GM18511 (cell line): ENCODE measurements at regions not wholly inside any gene's neighbourhood (a gene's known extent, or its start where the extent isn't known, plus 50 kb on each side); places are given as distances from the start of the nearest gene placed in this dataset.

Experiments used
- ATAC-seq: cut with Tn5 transposase; IDR thresholded peaks from one replicate; pipeline ENCODE4 v1.9.1; 2021; ENCODE audit warnings: mild to moderate bottlenecking, moderate library complexity; ENCODE audit not compliant: unreplicated experiment

GRCh38 chr20:11728937-11729336, 188.8 kb upstream of the BTBD3 start:
- ATAC-seq: no peak

DNA sequence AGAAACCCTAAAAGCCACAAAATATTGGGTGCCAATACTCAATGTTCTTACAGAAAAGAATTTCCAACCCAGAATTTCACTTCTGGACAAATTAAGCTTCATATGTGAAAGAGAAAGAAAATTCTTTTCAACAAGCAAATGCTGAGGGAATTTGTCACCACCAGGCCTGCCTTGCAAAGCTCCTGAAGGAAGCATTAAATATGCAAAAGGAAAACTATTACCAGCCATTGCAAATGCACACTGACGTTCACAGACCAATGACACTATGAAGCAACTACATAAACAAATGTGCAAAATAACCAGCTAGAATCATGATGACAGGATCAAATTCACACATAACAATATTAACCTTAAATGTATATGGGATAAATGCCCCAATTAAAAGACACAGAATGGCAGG, 187.9 kb upstream of the BTBD3 start:
- ATAC-seq: no peak

DNA sequence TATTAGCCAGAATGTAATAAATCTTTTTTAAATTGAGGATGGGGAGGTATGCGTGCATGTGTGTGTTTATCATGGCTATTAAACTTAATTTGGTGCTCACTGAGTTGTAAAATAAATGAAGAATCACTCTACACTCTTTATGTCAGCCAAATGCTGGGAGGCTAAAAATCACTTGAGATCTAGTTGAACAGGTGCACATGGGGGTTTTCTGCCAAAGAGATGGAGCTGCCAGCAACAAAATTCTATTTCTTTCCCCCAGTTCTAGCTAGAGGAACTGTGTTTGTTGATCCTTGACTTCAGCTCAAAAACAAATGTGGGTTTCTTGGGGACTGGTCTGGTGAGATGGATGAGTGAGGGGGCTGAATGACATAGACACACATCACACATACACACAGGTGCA, 183.3 kb upstream of the BTBD3 start:
- ATAC-seq: no peak

DNA sequence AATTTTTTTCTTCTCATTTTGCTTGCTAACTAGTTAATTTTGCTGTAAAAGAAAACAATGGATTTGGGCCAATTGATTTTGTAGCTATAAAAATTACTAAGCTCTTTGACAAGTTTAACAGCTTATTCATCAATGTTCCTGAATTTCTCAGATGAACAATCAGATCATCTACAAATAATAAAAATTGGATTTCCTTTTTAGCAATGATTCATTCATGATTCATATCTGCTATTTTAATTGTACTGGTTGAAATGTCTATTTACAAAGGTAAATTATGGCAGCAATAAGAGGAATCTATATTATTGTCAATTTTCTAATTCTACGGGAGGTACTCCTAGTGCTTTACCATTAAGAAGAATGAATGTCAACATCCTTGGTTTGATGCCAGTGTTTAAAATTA, 178.8 kb upstream of the BTBD3 start:
- no peak for ATAC-seq

GRCh38 chr20:11740975-11741374, 176.7 kb upstream of the BTBD3 start:
- no peak for ATAC-seq

GRCh38 chr20:11745145-11745544, 172.5 kb upstream of the BTBD3 start:
- ATAC-seq: no peak

- ATAC-seq: no peak
Measured at GRCh38 chr20:11748436-11748835, 169.3 kb upstream of the BTBD3 start.

DNA sequence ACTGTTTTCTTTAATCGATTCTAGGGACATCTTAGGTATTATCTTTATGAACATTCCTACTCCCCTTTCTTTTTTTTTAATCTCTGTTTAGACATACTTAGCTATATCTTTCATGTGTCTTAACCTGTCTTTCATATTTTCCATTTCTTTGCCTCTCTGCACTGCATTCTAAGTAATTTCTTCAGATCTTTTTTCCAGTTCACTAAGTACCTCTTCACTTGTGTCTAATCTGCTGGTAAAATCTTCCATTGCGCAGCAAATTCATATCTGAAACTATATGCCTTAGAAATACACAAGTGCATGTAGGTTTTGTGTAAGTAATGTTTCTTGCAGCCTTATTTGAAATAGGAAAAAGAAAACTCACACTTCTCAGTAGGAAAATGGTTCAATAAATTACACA, 165.4 kb upstream of the BTBD3 start:
- ATAC-seq: no peak

DNA sequence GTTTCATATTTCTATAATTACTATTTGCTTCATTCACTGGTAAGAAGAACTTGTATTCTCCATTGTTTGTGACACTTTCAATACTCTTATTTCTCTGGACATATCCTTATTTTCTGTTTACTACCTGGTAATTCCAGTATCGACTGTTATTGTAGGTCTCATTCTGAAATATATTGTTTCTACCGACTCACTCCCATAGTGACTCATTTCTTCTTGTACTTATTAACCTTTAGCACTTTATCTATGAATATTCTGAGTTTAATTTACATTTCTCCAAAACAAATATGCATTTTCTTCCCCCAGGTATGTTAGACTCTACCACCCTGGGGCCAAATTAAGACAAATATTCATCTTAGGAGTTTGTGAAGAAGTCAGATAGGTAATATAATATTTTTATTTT, 164.5 kb upstream of the BTBD3 start:
- ATAC-seq: no peak

- ATAC-seq: no peak
Measured at GRCh38 chr20:11754451-11754850, 163.2 kb upstream of the BTBD3 start.

DNA sequence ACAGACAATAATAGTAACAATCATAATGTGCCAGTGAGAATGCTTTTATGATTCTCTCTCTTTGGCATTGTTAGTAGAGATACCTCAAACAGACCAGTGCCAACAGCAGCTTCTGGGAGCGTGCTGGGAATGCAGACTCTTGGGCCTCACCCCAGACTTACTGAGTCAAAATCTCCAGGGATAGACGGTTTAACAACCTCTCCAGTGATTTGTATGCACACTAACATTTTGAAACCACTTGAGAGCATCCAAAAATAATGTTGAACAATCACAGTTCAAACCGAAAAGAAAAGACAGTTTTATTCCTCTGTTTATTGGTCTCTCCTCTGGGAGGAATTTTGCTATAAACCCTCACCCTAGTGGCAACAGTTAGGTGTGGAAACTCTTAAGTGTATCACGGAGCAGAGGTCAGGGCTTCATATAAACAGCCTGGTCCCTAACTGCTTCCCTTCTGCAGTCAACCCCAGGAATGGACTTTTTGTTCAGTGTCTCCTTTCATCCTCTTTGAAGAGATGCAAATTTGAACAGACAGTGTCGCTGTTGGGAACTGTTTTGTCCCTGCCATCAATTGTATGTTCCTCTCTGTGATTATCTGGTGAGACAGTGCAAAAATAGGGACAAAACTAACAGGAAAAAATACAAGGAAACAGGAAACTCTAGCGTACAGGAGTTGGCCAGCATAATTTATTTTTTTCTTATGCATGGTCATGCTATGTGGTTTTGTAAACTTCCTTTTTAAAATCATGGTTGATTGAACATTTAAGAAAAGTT, 162.4 kb upstream of the BTBD3 start:
- no peak for ATAC-seq

DNA sequence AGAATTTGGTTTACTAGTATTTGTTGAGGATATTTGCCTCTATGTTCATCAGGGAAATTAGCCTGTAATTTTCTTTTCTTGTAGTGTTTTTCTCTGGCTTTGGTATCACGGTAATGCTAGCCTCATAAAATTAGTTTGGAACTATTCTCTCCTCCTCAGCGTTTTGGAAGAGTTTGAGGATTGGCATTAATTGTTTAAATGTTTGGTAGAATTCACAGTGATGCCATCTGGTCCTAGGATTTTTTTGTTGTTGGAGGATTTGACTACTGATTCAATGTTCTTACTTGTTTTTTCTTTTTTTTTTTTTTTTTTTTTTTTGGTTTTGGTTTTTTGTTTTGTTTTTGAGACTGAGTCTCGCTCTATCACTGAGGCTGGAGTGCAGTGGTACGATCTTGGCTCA, 156.2 kb upstream of the BTBD3 start:
- ATAC-seq: no peak

DNA sequence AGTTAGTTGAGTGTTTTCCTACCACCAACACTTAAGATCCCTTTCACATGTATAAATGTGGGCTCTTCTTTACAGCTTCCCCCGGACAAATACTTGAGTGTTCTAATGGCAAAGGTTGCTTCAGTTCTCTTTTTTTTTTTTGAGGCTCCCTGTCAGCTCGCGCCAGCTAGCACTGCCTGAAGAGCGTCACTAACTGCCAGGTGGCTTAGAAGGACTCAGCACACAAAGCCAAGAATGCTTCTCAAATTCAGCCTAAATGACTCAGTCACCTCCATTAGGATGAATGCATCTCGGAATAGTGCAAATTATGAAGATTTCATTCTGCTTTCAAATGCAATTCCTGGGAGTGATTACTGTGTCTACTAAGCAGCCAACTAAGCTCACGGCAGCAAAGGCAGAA, 150.7 kb upstream of the BTBD3 start:
- ATAC-seq: no peak

GRCh38 chr20:11769825-11770224, 147.9 kb upstream of the BTBD3 start:
- ATAC-seq: no peak

DNA sequence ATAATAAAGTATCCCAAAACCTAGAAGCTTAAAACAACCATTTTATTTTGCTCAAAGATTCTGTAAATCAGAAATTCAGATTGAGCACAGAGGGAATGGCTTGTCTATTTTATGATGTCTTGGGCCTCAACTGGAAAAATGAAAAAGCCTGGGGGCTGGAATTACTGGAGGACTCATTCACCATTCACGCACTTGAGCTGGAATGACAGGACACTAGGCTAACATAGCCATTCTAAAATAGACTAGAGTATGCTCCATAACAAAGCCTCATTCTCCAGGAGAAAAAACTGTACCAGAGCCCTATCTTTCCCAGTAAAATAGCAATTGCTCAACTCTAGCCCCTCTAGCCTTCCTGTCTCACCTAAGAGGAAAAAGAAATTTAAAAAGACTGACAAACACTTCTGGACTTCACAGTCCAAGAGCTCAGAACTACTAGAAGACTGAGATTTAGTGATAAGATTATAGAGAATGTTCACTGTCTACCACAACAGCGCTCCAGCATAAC, 145.4 kb upstream of the BTBD3 start:
- ATAC-seq: no peak

DNA sequence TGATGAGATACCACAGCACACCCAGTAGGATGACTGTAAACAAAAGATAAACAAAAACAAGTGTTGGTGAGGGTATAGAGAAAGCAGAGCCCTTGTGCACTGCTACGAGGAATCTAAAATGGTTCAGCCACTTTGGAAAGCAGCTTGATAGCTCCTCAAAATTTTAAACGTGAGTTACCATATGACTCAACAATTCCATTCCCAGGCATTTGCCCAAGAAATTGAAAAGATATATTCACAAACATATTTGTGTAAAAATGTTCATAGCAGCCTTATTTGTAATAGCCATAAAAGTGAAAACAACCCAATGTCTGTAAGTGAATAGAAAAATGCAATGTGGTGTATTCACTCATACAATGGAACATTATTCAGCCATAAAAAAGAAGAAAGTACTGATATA, 141.0 kb upstream of the BTBD3 start:
- ATAC-seq: no peak

DNA sequence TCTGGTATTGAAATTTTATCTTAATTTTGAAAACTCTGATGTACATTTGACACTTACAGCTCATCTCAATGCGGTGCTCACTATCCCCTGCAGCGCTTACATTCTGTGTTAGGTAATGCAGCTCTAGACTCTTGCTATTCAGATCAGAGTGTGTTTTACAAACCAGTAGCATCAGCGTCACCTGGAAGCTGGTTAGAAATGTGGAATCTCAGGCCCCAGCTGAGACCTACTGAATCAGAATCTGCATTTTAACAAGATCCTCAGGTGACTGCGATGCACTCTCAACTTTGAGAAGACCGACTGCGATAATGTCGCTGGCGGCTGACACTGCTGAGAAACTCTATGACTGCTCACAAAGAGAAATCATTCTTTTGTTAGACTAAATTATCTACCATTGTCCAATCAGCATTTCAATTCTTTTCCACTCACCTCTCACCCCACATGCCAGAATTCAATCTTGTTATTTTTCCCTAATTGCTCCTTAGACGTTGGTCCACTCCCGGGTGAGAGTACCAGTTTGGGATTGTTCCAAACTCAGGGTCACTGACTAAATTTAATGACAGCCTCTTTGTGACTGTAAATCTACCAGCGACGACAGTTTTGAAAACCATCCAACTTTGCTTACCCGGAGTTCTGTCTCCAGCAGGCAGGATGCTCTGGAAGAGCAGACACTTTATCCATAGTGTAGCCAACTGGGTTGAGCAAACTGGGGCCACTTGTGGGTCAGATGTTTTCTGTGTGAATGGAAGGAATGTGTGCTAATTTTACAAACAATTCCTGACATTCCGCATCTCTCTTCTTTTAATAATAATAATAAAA, 140.1 kb upstream of the BTBD3 start:
- no peak for ATAC-seq

DNA sequence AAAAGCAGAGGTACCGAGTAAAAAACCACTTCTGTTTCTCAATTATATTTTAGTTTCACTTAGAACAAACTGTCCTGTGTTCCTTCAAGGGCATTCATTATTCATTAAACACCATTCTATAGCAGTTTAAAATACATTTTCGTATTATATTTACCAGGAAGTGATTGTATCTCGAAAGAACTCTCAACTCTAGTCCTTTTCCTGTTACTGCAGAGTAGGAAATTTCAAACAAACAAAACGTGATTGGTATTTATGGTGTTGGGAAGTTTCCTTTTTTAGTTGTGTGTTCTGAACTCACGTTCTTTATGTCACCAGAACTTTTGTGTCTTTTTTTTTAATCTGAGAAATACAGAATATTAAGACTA, 139.5 kb upstream of the BTBD3 start:
- ATAC-seq: no peak

DNA sequence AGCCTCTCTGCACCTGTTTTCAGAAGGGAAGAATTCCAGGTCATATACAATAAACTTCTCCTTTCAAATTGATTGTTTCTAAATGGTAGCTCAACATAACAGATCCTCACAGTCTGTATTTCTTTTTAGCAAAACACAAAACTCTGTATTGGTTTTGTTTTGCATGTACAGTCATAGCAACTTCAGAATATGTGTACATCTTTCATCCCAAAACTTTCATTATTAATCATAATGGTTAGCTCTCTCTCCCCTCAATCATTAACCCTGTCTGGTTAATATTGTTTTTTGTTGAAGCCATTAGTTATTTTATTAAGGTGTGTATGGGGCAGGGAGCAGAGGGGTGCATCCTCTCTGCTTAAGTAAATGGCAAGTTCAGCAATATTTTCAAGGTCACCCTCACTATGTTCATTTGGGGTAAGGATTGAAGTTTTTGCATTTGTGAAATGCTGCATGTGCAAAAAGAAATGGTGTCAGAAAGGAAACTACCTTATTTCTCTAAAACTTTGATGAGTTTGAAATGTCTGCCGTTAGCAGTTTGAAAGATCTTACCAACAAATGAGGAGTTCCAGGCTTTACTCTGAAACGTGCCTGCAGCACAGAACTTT, 136.8 kb upstream of the BTBD3 start:
- no peak for ATAC-seq

DNA sequence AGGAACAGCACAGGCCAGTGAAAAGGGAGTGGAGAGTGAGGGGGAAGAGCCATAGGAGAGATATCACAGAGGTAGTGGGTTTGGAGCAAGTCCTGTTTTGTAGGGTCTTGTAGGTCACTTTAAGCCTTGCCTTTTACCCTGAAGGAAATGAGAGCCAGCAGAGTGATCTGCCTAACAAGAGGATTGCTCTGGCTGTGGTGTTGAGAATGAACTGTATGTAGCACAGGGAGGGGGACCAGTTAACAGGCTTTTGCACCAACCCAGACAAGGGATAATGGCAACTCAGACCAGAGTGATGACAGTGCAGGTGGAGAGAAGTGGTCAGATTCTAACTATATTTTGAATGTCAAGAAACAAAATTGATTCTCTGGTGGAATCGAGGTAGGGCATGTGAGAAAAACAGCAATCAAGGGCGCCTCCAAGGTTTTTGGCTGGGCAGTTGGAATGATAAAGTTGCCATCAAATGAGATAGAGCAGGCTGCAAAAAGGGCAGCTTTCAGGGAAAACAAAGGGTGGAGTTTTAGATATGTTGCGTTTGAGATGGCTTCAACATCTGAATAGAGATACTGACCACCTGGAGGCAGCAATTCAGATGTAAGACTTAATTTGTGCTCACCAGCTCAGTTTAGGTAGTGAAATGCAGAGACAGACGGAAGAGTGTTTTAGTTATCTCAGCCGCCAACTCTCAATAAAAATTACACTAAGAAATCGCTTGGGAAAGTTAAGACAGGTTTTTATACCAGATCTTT, 134.4 kb upstream of the BTBD3 start:
- ATAC-seq: no peak

DNA sequence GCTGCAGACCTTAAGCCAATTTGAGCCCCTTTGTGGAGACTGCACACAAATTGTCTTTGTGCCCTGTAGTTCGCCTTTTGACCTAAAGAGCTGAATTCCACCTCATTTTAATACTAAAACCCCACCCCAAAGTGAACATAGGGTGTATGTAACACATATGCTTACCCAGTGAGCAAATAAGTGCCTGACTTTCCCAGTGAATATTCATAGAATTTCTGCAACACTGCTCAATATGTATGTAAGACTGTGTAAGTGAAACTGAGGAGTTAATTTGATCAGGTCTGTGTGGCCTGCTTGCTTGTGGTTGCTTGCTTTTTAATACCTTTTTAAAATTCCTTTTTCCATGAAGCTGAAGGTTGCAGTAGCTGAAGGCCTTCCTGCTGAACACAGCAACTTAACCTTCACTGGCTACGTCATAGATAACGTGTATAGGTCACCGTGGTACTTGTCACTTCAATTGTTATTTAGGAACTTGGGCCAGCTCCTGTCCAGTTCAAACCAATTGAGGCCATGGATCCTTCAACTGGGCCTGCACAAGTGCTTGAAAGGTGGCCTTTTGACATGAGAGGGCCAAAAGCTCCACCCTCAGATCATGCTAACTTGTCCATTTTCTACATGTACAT, 131.7 kb upstream of the BTBD3 start:
- no peak for ATAC-seq
